Neural progenitor cell (in vitro differentiated cells): ENCODE measurements at regions not wholly inside any gene's neighbourhood (a gene's known extent, or its start where the extent isn't known, plus 50 kb on each side); places are given as distances from the start of the nearest gene placed in this dataset.

Experiments used
- CTCF ChIP-seq: fragments of 200-600 bp; sonication (generic); IDR thresholded peaks from 2 replicates; pipeline ENCODE4 v1.5.1; 2017; ENCODE audit warnings: antibody characterized with exemption, mild to moderate bottlenecking
- EZH2 ChIP-seq: fragments of 200-600 bp; sonication (generic); IDR thresholded peaks from 2 replicates; pipeline ENCODE4 v1.6.1; 2017; ENCODE audit warnings: antibody characterized with exemption, mild to moderate bottlenecking, moderate library complexity
- EZH2phosphoT487 ChIP-seq: fragments of 200-600 bp; sonication (generic); IDR thresholded peaks from 2 replicates; pipeline ENCODE4 v1.6.1; 2017; ENCODE audit warnings: antibody characterized with exemption

- TF ChIP-seq CTCF (no peak), EZH2 (no peak), EZH2phosphoT487 (no peak)
Observed at GRCh38 chr5:2900360-2900759, 148.9 kb upstream of the IRX2 start.
